Astrocyte (in vitro differentiated cells and primary cell): ENCODE measurements at regions not wholly inside any gene's neighbourhood (a gene's known extent, or its start where the extent isn't known, plus 50 kb on each side); places are given as distances from the start of the nearest gene placed in this dataset.
A peak's percentile ranks its signal among the peaks of the same experiment; 100 is the strongest.

Experiments used
- DNase-seq: peaks from one replicate; pipeline ENCODE4 v3.0.0-alpha.2; 2010; ENCODE audit warnings: low read depth
- FAIRE-seq: peaks from 2 replicates; lab custom pipeline; 2011; peaks lifted over from hg19 to GRCh38; lab: Jason Lieb, UNC
- H2AFZ ChIP-seq: 2 replicates; pipeline ENCODE4 v1.6.0; 2012; ENCODE audit warnings: low read depth, low read length, inconsistent platforms
- H3K27ac ChIP-seq: 2 replicates; pipeline ENCODE4 v1.5.1; 2011; ENCODE audit warnings: low read depth, low read length, inconsistent platforms
- H3K27me3 ChIP-seq: 2 replicates; pipeline ENCODE4 v1.6.0; 2011; ENCODE audit warnings: low read length, inconsistent platforms; ENCODE audit not compliant: insufficient read depth
- H3K36me3 ChIP-seq: 2 replicates; pipeline ENCODE4 v1.5.1; 2011; ENCODE audit warnings: low read length, inconsistent platforms; ENCODE audit not compliant: insufficient read depth
- H3K4me1 ChIP-seq: 2 replicates; pipeline ENCODE4 v1.5.1; 2011; ENCODE audit warnings: low read length, inconsistent platforms; ENCODE audit not compliant: insufficient read depth
- H3K4me2 ChIP-seq: 2 replicates; pipeline ENCODE4 v1.6.0; 2012; ENCODE audit warnings: low read length, inconsistent platforms
- H3K4me3 ChIP-seq: 2 replicates; pipeline ENCODE4 v1.5.1; 2011; ENCODE audit warnings: low read depth, mild to moderate bottlenecking, low read length, inconsistent platforms; ENCODE audit not compliant: insufficient read depth
- H3K79me2 ChIP-seq: 2 replicates; pipeline ENCODE4 v1.6.0; 2012; ENCODE audit warnings: mild to moderate bottlenecking, low read length, inconsistent platforms; ENCODE audit not compliant: insufficient read depth
- H3K9ac ChIP-seq: 2 replicates; pipeline ENCODE4 v1.6.0; 2012; ENCODE audit warnings: mild to moderate bottlenecking, low read length, inconsistent platforms
- H3K9me3 ChIP-seq: 2 replicates; pipeline ENCODE4 v1.5.1; 2012; ENCODE audit warnings: low read depth, mild to moderate bottlenecking, low read length, inconsistent platforms; ENCODE audit not compliant: insufficient read depth
- H4K20me1 ChIP-seq: 2 replicates; pipeline ENCODE4 v1.6.0; 2012; ENCODE audit warnings: low read length, inconsistent platforms; ENCODE audit not compliant: insufficient read depth
- H3K27ac Mint-ChIP-seq: one replicate; pipeline ENCODE4 v1.8.0; 2021; ENCODE audit warnings: mild to moderate bottlenecking, mixed read lengths; ENCODE audit not compliant: unreplicated experiment
- H3K27me3 Mint-ChIP-seq: one replicate; pipeline ENCODE4 v1.8.0; 2021; ENCODE audit warnings: low read depth, mixed read lengths; ENCODE audit not compliant: unreplicated experiment
- H3K36me3 Mint-ChIP-seq: one replicate; pipeline ENCODE4 v1.8.0; 2021; ENCODE audit warnings: low read depth, mixed read lengths; ENCODE audit not compliant: unreplicated experiment
- H3K4me1 Mint-ChIP-seq: one replicate; pipeline ENCODE4 v1.8.0; 2021; ENCODE audit warnings: low read depth, mixed read lengths; ENCODE audit not compliant: unreplicated experiment
- H3K4me3 Mint-ChIP-seq: one replicate; pipeline ENCODE4 v1.8.0; 2021; ENCODE audit warnings: mild to moderate bottlenecking, moderate library complexity, mixed read lengths; ENCODE audit not compliant: unreplicated experiment
- H3K9me3 Mint-ChIP-seq: one replicate; pipeline ENCODE4 v1.8.0; 2021; ENCODE audit warnings: mild to moderate bottlenecking, mixed read lengths; ENCODE audit not compliant: unreplicated experiment
- CTCF ChIP-seq: IDR thresholded peaks from 2 replicates; pipeline ENCODE4 v1.5.1; 2011; ENCODE audit warnings: low read depth, mild to moderate bottlenecking, inconsistent platforms, low read length, moderate library complexity; ENCODE audit not compliant: insufficient read depth
- EZH2 ChIP-seq: IDR thresholded peaks from 2 replicates; pipeline ENCODE4 v1.6.1; 2012; ENCODE audit warnings: mild to moderate bottlenecking, low read length, inconsistent platforms; ENCODE audit not compliant: insufficient read depth

- Histone ChIP-seq H3K27me3 (no peaks in the 10 kb centered on the region), H3K4me2 (peak overlapping the region; percentile 38), H3K36me3 (no peaks in the 10 kb centered on the region), H3K27ac (no peak overlapping the region), H3K9me3 (no peaks in the 10 kb centered on the region), H4K20me1 (no peaks in the 10 kb centered on the region), H3K79me2 (no peaks in the 10 kb centered on the region), H3K4me1 (peaks cover 20% of the 10 kb centered on the region), H3K9ac (no peak overlapping the region), H2AFZ (peak overlapping the region; percentile 39), H3K4me3 (no peak overlapping the region)
- no peak for TF ChIP-seq CTCF
- no peak for TF ChIP-seq EZH2
- peak; percentile 19 for DNase-seq
- Mint-ChIP-seq H3K4me3 (no peak overlapping the region), H3K36me3 (no peaks in the 10 kb centered on the region), H3K4me1 (peaks cover 18% of the 10 kb centered on the region), H3K27me3 (peaks cover 32% of the 10 kb centered on the region), H3K9me3 (peaks cover 5% of the 10 kb centered on the region), H3K27ac (no peak overlapping the region)
- no peak for FAIRE-seq
These were observed 282.3 kb downstream of the XXYLT1 start for GRCh38 chr3:194988495-194989165.

- no peaks in the 10 kb centered on the region for H3K79me2 ChIP-seq
- peak overlapping the region; percentile 39 for H2AFZ ChIP-seq
- H3K36me3 ChIP-seq, result no peaks in the 10 kb centered on the region
- H3K27me3 ChIP-seq, result no peaks in the 10 kb centered on the region
- no peaks in the 10 kb centered on the region for H3K9me3 ChIP-seq
- Mint-ChIP-seq H3K27ac (no peak overlapping the region), H3K9me3 (peaks cover 5% of the 10 kb centered on the region), H3K4me3 (peak overlapping the region; percentile 41), H3K36me3 (no peaks in the 10 kb centered on the region), H3K27me3 (peaks cover 30% of the 10 kb centered on the region), H3K4me1 (peaks cover 18% of the 10 kb centered on the region)
- H3K4me2 ChIP-seq, result peak overlapping the region; percentile 38
- H3K9ac ChIP-seq, result no peak overlapping the region
- TF ChIP-seq CTCF (no peak), EZH2 (no peak)
- H3K4me1 ChIP-seq, result peaks cover 20% of the 10 kb centered on the region
- no peak overlapping the region for H3K4me3 ChIP-seq
- no peak overlapping the region for H3K27ac ChIP-seq
- H4K20me1 ChIP-seq, result no peaks in the 10 kb centered on the region
- DNase-seq (no peak), FAIRE-seq (no peak)
These were observed 281.7 kb downstream of the XXYLT1 start for GRCh38 chr3:194989241-194989640.
